Ishikawa (cell line): ENCODE measurements at regions not wholly inside any gene's neighbourhood (a gene's known extent, or its start where the extent isn't known, plus 50 kb on each side); places are given as distances from the start of the nearest gene placed in this dataset.

ENCODE experiments used
- NFIC ChIP-seq: IDR thresholded peaks from 2 replicates; pipeline ENCODE4 v1.6.1; 2012
- YY1 ChIP-seq: IDR thresholded peaks from 2 replicates; pipeline ENCODE4 v1.6.1; 2012; ENCODE audit warnings: low read depth
- TF ChIP-seq, protein P1 (sequence below): IDR thresholded peaks from 2 replicates; pipeline ENCODE4 v1.6.1; 2012

DNA sequence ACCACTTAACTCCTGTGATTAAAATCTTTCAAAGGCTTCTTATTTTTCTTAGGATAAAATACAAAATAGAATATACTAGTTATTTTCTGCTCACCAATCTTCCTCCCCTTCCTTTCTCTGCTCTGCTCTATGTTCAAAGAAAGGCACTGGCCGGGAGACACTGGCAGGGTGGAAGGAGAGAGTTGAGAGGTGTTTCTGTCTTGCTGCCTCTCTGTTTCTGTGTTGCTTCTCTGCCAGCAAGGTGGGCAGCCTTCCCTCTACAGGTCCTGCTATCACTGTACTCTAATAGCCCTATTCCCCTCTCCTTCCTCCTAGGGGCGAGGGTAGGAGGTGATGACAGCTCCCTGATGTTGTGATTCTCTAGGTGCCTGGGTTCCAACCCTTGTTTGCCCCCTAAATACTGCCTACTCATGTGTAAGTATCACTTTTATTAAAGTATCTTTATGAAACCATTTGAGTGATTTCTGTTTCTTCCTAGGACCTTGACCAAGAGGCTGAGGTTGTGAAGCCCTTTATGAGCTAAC is 515.1 kb downstream of the TLE4 start:
- TF ChIP-seq, protein P1, sequence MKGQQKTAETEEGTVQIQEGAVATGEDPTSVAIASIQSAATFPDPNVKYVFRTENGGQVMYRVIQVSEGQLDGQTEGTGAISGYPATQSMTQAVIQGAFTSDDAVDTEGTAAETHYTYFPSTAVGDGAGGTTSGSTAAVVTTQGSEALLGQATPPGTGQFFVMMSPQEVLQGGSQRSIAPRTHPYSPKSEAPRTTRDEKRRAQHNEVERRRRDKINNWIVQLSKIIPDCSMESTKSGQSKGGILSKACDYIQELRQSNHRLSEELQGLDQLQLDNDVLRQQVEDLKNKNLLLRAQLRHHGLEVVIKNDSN: no peak
- TF ChIP-seq NFIC (no peak), YY1 (no peak)
